ENCODE measurements at regions not wholly inside any gene's neighbourhood (a gene's known extent, or its start where the extent isn't known, plus 50 kb on each side); places are given as distances from the start of the nearest gene placed in this dataset.

GRCh38 chr1:199720496-199720895 lies 307.0 kb upstream of the NR5A2 start:
- Histone ChIP-seq H3K4me3 (ENCODE audit: low read depth, low read length) (no peak overlapping the region), H4K8ac (ENCODE audit: low read depth, low read length) (no peak overlapping the region), H3K9ac (ENCODE audit: low read length) (no peak overlapping the region), H4K12ac (ENCODE audit: low read depth, low read length) (no peak overlapping the region), H3K23ac (ENCODE audit: low read length) (no peak overlapping the region), H3K4me1 (ENCODE audit: control insufficient read depth in 1 of 2, insufficient read depth in 2 of 2, low read length in 2 of 2) (no peaks in the 10 kb centered on the region), H3K27ac (ENCODE audit: low read depth, low read length) (no peak overlapping the region), H2BK12ac (ENCODE audit: low read length) (no peak overlapping the region), H3K4ac (ENCODE audit: low read depth, low read length) (no peak overlapping the region), H2AFZ (ENCODE audit: insufficient read depth, low read length, poor library complexity) (no peak overlapping the region), H3K79me1 (ENCODE audit: low read length) (no peaks in the 10 kb centered on the region), H2BK5ac (ENCODE audit: low read depth, low read length, poor library complexity) (no peak overlapping the region), H2BK120ac (ENCODE audit: insufficient read depth, low read length, poor library complexity) (no peak overlapping the region), H3K14ac (ENCODE audit: low read length) (no peak overlapping the region), H3K4me2 (ENCODE audit: low read length) (no peak overlapping the region), H3K36me3 (ENCODE audit: control insufficient read depth in 1 of 2, insufficient read depth in 2 of 2, low read length in 2 of 2) (no peaks in the 10 kb centered on the region), H4K91ac (ENCODE audit: low read depth, low read length) (no peak overlapping the region), H2AK5ac (ENCODE audit: low read length) (no peak overlapping the region), H3K27me3 (ENCODE audit: insufficient read depth, low read length) (no peaks in the 10 kb centered on the region), H3K18ac (ENCODE audit: low read length) (no peak overlapping the region), H3K79me2 (ENCODE audit: control insufficient read depth, insufficient read depth, low read length, poor library complexity) (no peaks in the 10 kb centered on the region), H3K9me3 (ENCODE audit: insufficient read depth, low read depth, low read length) (no peaks in the 10 kb centered on the region)
- no CpG with 5 or more reads among the region's 2 CpGs for WGBS (ENCODE audit: extremely low coverage, insufficient coverage, insufficient read length)
- no peak for DNase-seq

- H2BK5ac ChIP-seq (ENCODE audit: low read depth, low read length, poor library complexity): no peak overlapping the region
- no peaks in the 10 kb centered on the region for H3K36me3 ChIP-seq (ENCODE audit: control insufficient read depth in 1 of 2, insufficient read depth in 2 of 2, low read length in 2 of 2)
- no CpG with 5 or more reads among the region's 1 CpG for WGBS (ENCODE audit: extremely low coverage, insufficient coverage, insufficient read length)
- no peak overlapping the region for H3K23ac ChIP-seq (ENCODE audit: low read length)
- no peak overlapping the region for H3K4me3 ChIP-seq (ENCODE audit: low read depth, low read length)
- H3K27me3 ChIP-seq (ENCODE audit: insufficient read depth, low read length): no peaks in the 10 kb centered on the region
- H3K4me2 ChIP-seq (ENCODE audit: low read length): no peak overlapping the region
- no peak overlapping the region for H3K14ac ChIP-seq (ENCODE audit: low read length)
- no peak overlapping the region for H2BK120ac ChIP-seq (ENCODE audit: insufficient read depth, low read length, poor library complexity)
- H4K8ac ChIP-seq (ENCODE audit: low read depth, low read length): no peak overlapping the region
- no peaks in the 10 kb centered on the region for H3K9me3 ChIP-seq (ENCODE audit: insufficient read depth, low read depth, low read length)
- H4K12ac ChIP-seq (ENCODE audit: low read depth, low read length): no peak overlapping the region
- H2AFZ ChIP-seq (ENCODE audit: insufficient read depth, low read length, poor library complexity): no peak overlapping the region
- H2BK12ac ChIP-seq (ENCODE audit: low read length): no peak overlapping the region
- H2AK5ac ChIP-seq (ENCODE audit: low read length): no peak overlapping the region
- H3K79me2 ChIP-seq (ENCODE audit: control insufficient read depth, insufficient read depth, low read length, poor library complexity): no peaks in the 10 kb centered on the region
- no peak overlapping the region for H3K9ac ChIP-seq (ENCODE audit: low read length)
- H3K79me1 ChIP-seq (ENCODE audit: low read length): no peaks in the 10 kb centered on the region
- H3K4ac ChIP-seq (ENCODE audit: low read depth, low read length): no peak overlapping the region
- no peaks in the 10 kb centered on the region for H3K4me1 ChIP-seq (ENCODE audit: control insufficient read depth in 1 of 2, insufficient read depth in 2 of 2, low read length in 2 of 2)
- no peak for DNase-seq
- no peak overlapping the region for H3K27ac ChIP-seq (ENCODE audit: low read depth, low read length)
- H4K91ac ChIP-seq (ENCODE audit: low read depth, low read length): no peak overlapping the region
- H3K18ac ChIP-seq (ENCODE audit: low read length): no peak overlapping the region
Observed at GRCh38 chr1:199721001-199721400, 306.5 kb upstream of the NR5A2 start.

- DNase-seq: no peak
- H4K12ac ChIP-seq (ENCODE audit: low read depth, low read length): no peak overlapping the region
- no peak overlapping the region for H2BK5ac ChIP-seq (ENCODE audit: low read depth, low read length, poor library complexity)
- no peaks in the 10 kb centered on the region for H3K79me2 ChIP-seq (ENCODE audit: control insufficient read depth, insufficient read depth, low read length, poor library complexity)
- H3K4me2 ChIP-seq (ENCODE audit: low read length): no peak overlapping the region
- no peaks in the 10 kb centered on the region for H3K36me3 ChIP-seq (ENCODE audit: control insufficient read depth in 1 of 2, insufficient read depth in 2 of 2, low read length in 2 of 2)
- WGBS (ENCODE audit: extremely low coverage, insufficient coverage, insufficient read length): no CpG with 5 or more reads among the region's 4 CpGs
- H3K14ac ChIP-seq (ENCODE audit: low read length): no peak overlapping the region
- H4K91ac ChIP-seq (ENCODE audit: low read depth, low read length): no peak overlapping the region
- H2BK12ac ChIP-seq (ENCODE audit: low read length): no peak overlapping the region
- H3K4me1 ChIP-seq (ENCODE audit: control insufficient read depth in 1 of 2, insufficient read depth in 2 of 2, low read length in 2 of 2): no peaks in the 10 kb centered on the region
- no peak overlapping the region for H3K4ac ChIP-seq (ENCODE audit: low read depth, low read length)
- H3K9ac ChIP-seq (ENCODE audit: low read length): no peak overlapping the region
- no peak overlapping the region for H3K18ac ChIP-seq (ENCODE audit: low read length)
- no peak overlapping the region for H2AFZ ChIP-seq (ENCODE audit: insufficient read depth, low read length, poor library complexity)
- no peak overlapping the region for H3K23ac ChIP-seq (ENCODE audit: low read length)
- no peak overlapping the region for H3K4me3 ChIP-seq (ENCODE audit: low read depth, low read length)
- H3K27ac ChIP-seq (ENCODE audit: low read depth, low read length): no peak overlapping the region
- no peaks in the 10 kb centered on the region for H3K9me3 ChIP-seq (ENCODE audit: insufficient read depth, low read depth, low read length)
- no peak overlapping the region for H2AK5ac ChIP-seq (ENCODE audit: low read length)
- H2BK120ac ChIP-seq (ENCODE audit: insufficient read depth, low read length, poor library complexity): no peak overlapping the region
- H4K8ac ChIP-seq (ENCODE audit: low read depth, low read length): no peak overlapping the region
- no peaks in the 10 kb centered on the region for H3K79me1 ChIP-seq (ENCODE audit: low read length)
- H3K27me3 ChIP-seq (ENCODE audit: insufficient read depth, low read length): no peaks in the 10 kb centered on the region
Observed at GRCh38 chr1:199723250-199723956, 304.1 kb upstream of the NR5A2 start.

GRCh38 chr1:199724049-199724448 lies 303.5 kb upstream of the NR5A2 start:
- no peaks in the 10 kb centered on the region for H3K79me2 ChIP-seq (ENCODE audit: control insufficient read depth, insufficient read depth, low read length, poor library complexity)
- DNase-seq: no peak
- H3K79me1 ChIP-seq (ENCODE audit: low read length): no peaks in the 10 kb centered on the region
- H3K18ac ChIP-seq (ENCODE audit: low read length): no peak overlapping the region
- no peak overlapping the region for H3K9ac ChIP-seq (ENCODE audit: low read length)
- H3K14ac ChIP-seq (ENCODE audit: low read length): no peak overlapping the region
- no peak overlapping the region for H2BK5ac ChIP-seq (ENCODE audit: low read depth, low read length, poor library complexity)
- H3K9me3 ChIP-seq (ENCODE audit: insufficient read depth, low read depth, low read length): no peaks in the 10 kb centered on the region
- H4K12ac ChIP-seq (ENCODE audit: low read depth, low read length): no peak overlapping the region
- no peak overlapping the region for H2AK5ac ChIP-seq (ENCODE audit: low read length)
- no CpG with 5 or more reads among the region's 1 CpG for WGBS (ENCODE audit: extremely low coverage, insufficient coverage, insufficient read length)
- H2BK12ac ChIP-seq (ENCODE audit: low read length): no peak overlapping the region
- no peaks in the 10 kb centered on the region for H3K36me3 ChIP-seq (ENCODE audit: control insufficient read depth in 1 of 2, insufficient read depth in 2 of 2, low read length in 2 of 2)
- H3K27ac ChIP-seq (ENCODE audit: low read depth, low read length): no peak overlapping the region
- H3K4me2 ChIP-seq (ENCODE audit: low read length): no peak overlapping the region
- H2BK120ac ChIP-seq (ENCODE audit: insufficient read depth, low read length, poor library complexity): no peak overlapping the region
- H4K8ac ChIP-seq (ENCODE audit: low read depth, low read length): no peak overlapping the region
- no peaks in the 10 kb centered on the region for H3K4me1 ChIP-seq (ENCODE audit: control insufficient read depth in 1 of 2, insufficient read depth in 2 of 2, low read length in 2 of 2)
- H3K4ac ChIP-seq (ENCODE audit: low read depth, low read length): no peak overlapping the region
- no peak overlapping the region for H2AFZ ChIP-seq (ENCODE audit: insufficient read depth, low read length, poor library complexity)
- H3K23ac ChIP-seq (ENCODE audit: low read length): no peak overlapping the region
- H3K27me3 ChIP-seq (ENCODE audit: insufficient read depth, low read length): no peaks in the 10 kb centered on the region
- H4K91ac ChIP-seq (ENCODE audit: low read depth, low read length): no peak overlapping the region
- no peak overlapping the region for H3K4me3 ChIP-seq (ENCODE audit: low read depth, low read length)

Measured in trophoblast cell (in vitro differentiated cells and primary cell).